ENCODE measurements at regions not wholly inside any gene's neighbourhood (a gene's known extent, or its start where the extent isn't known, plus 50 kb on each side); places are given as distances from the start of the nearest gene placed in this dataset.

DNA sequence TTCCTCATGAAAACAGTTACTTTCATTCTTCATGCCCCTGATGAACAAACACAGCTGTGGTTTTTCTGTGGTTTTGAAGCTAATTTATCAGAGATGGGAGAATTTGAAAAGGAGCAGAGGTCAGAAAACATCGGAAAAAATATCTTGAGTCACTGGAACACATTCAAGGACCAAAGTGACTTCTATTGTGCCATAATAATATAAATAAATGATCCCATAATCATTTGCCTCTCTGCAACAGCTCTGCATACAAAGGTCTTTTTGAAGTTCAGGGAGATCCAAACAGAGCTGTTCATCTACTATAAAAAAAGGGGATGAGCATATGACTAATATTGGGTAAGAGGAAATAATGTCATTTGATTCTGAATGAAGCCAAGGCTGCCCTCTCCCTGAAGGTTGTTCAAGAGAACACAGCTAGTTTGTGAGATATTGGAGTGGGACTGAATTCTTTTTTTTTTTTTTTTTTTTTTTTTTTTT is 201.3 kb upstream of the GALNT5 start:
- TF ChIP-seq FOXM1 (IDR thresholded peaks at IDR 0.05; ENCODE audit: borderline replicate concordance, low read depth) (no peak), EP300 (IDR thresholded peaks at IDR 0.05; ENCODE audit: borderline replicate concordance) (no peak), TAF1 (IDR thresholded peaks at IDR 0.05; ENCODE audit: low read depth) (no peak), TCF12 (IDR thresholded peaks at IDR 0.05; ENCODE audit: low read depth) (no peak), RAD21 (IDR thresholded peaks at IDR 0.05; ENCODE audit: low read depth) (no peak), CEBPB (IDR thresholded peaks at IDR 0.05) (no peak), TEAD4 (IDR thresholded peaks at IDR 0.05) (no peak), CREB1 (IDR thresholded peaks at IDR 0.05; ENCODE audit: low read depth) (no peak)
- TF ChIP-seq, protein P1, sequence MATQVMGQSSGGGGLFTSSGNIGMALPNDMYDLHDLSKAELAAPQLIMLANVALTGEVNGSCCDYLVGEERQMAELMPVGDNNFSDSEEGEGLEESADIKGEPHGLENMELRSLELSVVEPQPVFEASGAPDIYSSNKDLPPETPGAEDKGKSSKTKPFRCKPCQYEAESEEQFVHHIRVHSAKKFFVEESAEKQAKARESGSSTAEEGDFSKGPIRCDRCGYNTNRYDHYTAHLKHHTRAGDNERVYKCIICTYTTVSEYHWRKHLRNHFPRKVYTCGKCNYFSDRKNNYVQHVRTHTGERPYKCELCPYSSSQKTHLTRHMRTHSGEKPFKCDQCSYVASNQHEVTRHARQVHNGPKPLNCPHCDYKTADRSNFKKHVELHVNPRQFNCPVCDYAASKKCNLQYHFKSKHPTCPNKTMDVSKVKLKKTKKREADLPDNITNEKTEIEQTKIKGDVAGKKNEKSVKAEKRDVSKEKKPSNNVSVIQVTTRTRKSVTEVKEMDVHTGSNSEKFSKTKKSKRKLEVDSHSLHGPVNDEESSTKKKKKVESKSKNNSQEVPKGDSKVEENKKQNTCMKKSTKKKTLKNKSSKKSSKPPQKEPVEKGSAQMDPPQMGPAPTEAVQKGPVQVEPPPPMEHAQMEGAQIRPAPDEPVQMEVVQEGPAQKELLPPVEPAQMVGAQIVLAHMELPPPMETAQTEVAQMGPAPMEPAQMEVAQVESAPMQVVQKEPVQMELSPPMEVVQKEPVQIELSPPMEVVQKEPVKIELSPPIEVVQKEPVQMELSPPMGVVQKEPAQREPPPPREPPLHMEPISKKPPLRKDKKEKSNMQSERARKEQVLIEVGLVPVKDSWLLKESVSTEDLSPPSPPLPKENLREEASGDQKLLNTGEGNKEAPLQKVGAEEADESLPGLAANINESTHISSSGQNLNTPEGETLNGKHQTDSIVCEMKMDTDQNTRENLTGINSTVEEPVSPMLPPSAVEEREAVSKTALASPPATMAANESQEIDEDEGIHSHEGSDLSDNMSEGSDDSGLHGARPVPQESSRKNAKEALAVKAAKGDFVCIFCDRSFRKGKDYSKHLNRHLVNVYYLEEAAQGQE (IDR thresholded peaks at IDR 0.05; ENCODE audit: low read depth), result no peak
- TF ChIP-seq, protein P2, sequence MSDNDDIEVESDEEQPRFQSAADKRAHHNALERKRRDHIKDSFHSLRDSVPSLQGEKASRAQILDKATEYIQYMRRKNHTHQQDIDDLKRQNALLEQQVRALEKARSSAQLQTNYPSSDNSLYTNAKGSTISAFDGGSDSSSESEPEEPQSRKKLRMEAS (IDR thresholded peaks at IDR 0.05), result no peak
